Fibroblast of peridontal ligament (primary cell): ENCODE measurements at regions not wholly inside any gene's neighbourhood (a gene's known extent, or its start where the extent isn't known, plus 50 kb on each side); places are given as distances from the start of the nearest gene placed in this dataset.
"Not testable (repeated sequence)": the region's sequence is repeated elsewhere in the genome, so short reads cannot be mapped to it uniquely, and the experiment has no call there.

Experiments used
- DNase-seq: peaks from one replicate; pipeline ENCODE4 v3.0.0-alpha.2; 2010; ENCODE audit errors: extremely low read depth

DNA sequence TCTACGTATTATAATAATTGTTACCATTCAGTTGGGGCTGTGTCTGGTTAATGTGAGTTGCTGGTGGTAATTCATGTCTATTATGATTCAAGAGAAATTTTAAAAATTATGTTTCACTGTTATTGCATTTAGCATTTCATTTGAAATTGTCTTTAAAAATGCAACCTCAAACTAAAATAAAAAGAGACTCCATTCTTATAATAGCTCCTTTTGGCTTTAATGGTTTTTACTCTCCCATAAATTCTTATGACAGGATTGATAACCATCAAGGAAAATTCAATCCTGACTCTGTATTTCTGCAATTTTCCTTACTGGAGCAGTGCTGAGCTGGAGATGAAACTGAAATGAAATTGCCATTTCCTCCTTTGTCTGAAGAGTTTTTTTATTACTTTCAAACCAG, 262.7 kb downstream of the REEP3 start:
- DNase-seq: no peak

DNA sequence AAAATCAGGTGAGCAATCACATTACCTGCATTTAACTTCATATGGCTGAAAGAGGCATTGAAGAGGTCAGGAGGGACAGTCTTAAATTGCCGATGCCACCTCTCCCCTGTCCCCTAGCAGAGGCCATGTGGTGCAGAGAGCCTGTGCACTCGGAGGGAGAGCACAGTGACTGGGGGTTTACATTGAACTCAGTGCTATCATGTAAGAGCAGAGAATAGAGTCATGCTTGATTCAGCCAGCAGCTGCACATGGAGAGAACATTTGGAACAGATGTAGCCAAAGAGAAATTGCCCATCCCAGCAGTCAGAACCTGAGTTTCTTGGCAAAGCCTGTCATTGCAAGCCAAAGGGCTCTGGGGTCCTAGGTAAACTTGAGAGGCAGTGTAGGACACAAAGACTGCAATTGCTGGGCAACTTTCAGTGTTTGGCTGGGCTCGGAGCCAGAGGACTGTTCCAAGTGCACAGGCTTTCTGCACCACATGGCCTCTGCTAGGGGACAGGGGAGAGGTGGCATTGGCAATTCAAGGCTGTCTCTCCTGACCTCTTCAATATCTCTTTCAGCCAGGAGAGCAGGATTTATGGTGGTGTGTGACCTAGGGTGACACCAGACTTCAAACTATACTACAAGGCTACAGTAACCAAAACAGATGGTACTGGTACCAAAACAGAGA, 267.1 kb downstream of the REEP3 start:
- no peak for DNase-seq

DNA sequence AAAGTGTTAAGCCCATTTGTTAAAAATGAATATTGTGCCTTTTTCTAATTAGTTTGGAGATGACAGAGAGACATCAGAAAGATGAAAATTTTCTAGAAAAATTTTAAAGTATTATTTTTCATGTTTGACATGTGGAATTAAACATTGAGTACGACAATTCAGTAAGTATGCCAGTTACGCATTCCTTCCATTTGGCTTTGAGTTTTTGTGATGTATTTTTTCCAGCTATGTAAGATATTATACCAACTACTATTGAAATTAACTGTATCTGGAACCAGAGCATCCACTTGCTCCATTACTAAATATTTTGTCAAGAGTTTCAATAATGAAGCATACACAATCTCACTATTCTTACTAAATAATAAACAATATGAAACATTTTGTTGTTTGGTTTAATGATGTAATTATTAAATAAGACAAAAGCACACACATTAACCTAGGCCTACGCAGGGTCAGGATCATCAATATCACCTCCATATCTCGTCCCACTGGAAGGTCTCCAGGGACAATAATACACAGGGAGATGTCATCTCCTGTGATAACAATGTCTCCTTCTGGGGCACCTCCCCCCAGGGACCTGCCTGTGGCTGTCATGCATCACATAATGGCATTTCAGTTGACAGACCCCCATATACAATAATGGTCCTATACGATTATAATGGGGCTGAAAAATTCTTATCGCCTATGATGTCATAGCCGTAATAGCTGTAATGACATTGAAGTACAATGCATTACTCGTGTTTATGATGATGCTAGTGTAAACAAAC, 274.1 kb downstream of the REEP3 start:
- no peak for DNase-seq

DNA sequence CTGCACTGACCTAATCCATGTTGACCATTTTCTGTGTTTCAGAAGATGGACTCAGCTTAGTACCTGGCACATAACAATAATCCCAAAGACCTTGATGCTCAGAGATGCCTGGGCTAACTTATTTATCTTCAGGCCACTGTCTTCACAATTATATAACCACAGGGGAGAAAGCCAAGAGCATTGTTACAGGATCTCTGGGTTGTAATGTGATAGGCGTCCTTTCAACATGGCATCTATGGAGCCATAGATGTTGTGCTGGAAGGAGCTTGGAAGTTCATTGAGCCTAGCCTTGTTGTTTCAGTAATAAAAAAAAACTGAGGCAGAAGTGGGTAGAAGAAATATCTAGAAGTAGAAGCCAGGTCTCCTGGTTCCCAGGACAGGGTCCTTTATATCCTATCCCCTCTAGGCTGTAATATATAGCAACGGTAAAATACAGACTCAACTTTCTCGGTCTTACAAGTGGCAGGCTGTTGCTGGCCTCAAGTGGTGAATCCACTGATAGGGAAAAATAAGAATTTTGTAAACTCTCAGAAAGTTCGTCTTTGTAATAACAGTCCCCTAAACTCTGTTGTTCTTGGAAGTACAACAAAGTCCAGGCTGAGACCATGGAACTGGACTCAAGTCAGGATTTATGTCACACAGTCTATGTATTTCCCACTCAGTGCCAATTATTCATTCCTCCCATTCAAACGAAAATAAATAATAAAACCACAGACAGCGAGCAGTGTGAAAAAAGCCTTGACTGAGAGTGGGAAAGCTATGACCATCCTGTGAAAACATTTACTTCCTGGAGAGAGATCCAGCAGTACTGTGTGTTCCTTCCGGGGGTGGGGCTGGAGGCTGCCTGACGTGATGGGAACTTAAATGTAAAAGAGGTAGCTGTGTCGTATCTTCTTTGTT, 277.6 kb downstream of the REEP3 start:
- DNase-seq: peak; percentile 85

DNA sequence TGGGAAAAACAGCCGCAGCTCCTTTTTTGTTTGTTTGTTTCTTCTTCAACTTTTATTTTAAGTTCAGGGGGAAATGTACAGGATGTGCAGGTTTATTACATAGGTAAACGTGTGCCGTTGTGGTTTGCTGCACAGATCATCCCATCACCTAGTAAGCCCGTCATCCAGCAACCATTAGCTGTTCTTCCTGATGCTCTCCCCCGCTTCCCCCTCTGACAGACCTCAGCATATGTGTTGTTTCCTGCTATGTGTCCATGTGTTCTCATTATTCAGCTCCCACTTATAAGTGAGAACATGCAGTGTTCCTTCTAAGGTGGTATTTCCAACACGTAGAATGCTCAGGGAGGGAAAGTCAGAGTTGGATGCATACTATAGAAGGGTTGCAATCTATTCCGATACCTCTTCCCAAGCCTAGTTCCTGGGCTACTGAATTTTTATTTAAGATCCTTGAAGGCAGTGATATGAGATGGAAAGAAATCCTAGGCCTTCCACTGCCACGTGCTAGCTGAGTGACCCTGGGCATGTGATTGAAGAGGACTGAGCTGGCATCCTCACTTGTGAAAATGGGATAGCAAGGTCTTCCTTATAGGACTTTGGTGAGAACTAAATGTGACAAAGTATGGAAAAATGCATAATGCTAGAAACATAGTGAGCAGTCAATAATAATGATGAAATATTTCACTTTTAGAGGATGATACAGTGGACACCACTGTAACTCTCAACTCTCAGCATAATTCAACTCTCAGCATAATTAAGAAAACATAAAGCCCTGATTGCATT, 278.5 kb downstream of the REEP3 start:
- DNase-seq: no peak

DNA sequence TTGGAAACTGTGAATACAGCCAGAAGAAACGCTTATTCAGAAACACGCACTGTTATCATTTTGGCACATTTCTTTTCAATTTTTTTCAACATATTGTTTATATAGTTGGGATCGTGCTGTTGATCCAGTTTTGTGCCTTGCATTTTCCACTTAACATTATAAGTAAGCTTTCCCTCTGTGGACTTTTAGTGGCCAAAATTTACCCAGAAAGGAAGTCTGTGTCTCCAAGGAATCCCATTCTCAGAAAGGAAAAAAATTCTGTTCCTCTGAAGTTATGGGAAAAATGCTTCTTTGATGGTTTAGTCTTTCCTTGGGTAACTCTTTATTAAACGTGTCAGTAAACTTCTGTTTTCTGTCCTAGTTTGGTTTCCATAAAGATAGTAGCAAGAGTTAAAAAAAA, 280.0 kb downstream of the REEP3 start:
- DNase-seq: no peak

DNA sequence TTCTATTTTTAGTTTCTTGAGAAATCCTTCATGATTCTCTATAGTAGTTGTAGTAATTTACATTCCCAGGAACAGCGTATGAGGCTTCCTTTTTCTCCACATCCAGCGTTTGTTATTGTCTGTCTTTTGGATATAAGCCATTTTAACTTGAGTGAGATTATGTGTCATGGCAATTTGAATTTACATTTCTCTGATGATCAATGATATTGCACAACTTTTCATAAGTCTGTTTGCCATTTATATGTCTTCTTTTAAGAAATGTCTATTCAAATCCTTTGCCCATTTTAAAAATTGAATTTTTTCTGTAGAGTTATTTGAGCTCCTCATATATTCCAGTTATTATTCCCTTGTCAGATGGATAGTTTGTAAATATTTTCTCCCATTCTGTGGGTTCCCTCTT, 285.1 kb downstream of the REEP3 start:
- DNase-seq: no peak

DNA sequence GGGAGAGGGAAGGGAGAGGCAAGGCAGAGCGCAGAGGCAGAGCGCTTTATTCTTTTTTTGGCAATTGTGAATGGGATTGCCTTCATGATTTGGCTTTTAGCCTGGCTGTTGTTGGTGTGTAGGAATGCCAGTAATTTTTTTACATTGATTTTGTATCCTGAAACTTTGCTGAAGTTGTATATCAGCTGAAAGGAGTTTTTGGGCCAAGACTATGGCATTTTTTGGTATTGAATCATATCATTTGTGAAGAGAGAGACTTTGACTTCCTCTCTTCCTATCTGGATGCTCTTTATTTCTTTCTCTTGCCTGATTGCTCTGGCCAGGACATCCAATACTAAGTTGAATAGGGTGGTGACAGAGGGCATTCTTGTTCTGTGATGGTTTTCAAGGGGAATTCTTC, 291.3 kb downstream of the REEP3 start:
- peak; percentile 38 for DNase-seq

DNA sequence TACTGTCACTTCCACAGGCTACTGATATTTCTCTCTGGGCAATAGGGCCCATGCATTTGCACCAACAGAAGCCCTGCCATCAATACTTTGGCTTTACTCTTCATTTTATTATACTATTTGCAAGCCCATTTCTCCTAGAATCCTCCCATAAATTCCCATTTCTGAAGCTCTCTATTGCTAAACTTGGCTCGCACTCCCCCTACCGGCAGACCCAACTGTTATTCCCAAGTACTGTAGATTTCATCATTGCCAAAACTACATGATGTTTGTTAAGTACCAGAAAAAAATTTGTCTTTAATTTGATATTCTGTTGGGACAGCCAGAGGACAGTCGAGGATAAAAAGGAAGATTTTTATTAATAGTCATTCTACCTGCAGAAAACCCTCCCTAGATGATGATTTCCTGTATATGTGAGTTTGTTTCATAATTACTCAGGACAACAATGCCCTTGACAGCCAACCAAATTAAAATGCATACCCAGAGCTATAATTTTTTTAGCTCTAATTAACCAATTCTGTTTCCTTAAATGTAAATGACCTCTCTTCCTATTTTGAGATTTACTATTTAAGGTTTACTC, 298.6 kb downstream of the REEP3 start:
- DNase-seq: peak; percentile 76

DNA sequence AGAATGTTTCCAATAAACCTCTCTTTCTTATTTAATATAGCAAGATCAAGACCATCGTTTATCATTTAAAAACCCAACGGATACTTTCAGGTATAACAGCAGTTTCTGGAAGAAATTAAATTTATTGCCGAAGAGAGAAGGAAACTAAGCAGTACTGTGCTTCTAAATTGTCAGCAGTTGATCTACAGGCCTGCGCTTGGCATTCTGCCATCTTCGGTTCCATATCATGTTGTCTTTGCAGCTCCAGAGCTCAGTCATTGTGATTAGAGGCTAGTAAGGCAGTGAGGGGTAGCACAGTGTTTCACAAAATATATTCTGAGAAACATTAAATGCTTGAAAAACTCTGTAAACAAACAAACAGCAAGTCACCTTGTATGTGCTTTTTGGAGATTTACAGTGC, 301.3 kb downstream of the REEP3 start:
- no peak for DNase-seq

DNA sequence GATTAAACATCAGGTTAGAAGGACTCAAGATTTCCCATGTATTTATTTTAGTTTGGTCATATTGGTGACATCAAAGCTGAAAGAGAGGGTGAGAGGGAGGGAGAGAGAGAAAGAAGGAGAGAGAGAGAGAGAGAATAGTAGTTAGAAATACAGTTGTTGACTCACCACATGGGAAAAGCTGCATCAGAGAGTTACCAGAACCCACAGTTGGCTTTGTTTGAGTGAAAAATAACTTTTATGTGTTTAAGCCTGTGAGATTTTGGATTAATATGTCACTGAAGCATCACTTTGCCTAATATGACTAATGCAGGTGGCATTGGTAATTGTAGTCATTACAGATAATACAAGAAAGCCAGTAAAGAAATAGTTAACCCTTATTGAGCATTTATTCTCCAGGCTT, 303.9 kb downstream of the REEP3 start:
- DNase-seq: no peak

DNA sequence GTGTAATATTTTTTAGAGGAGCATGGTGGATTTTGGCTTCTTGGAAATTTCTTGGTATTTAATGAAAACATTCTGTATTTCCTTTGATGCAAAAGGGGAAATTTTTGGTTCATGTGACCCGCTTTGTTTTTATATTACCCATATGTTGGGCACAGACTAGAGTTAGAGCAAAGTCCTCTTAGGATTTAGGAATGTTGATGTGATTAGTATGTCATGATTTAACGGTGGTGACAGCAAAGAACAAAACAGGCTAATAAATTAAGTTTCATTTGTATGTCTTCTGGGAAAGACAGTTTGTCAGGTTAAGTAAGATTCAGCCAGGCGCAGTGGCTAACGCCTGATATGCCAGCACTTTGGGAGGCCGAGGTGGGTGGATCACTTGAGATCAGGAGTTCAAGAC, 304.6 kb downstream of the REEP3 start:
- no peak for DNase-seq

DNA sequence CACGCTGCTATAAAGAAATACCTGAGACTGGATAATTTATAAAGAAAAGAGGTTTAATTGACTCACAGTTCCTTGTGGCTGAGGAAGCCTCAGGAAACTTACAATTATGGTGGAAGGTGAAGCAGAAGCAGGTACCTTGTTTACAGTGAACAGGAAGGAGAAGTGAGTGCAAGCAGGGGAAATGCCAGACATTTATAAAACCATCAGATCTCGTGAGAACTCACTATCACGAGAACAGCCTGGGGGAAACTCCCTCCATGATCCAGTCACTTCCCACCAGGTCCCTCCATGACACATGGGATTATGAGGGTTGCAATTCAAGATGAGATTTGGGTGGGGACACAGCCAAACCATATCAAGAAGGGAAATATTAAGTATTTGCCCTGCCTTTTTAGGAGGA, 305.8 kb downstream of the REEP3 start:
- not testable (repeated sequence) for DNase-seq

DNA sequence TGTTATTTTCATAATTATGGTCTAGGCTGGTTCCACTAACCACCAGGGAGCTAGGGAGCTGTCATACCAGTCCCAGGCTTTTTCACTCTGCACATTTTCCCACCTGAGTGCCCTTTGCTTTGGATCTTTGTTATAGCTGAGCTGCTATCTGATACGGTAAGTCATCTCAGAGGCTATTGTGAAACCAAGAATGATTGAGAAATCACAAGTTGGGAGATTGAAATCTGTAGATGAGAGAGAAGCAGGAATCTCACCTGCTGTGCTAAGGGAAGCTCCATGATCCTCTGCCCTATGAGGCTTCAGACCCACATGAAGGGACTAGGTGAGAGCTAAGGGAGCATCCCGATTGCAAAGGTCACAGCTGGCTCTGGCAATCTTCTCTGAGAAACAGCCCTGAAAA, 307.8 kb downstream of the REEP3 start:
- DNase-seq: no peak

DNA sequence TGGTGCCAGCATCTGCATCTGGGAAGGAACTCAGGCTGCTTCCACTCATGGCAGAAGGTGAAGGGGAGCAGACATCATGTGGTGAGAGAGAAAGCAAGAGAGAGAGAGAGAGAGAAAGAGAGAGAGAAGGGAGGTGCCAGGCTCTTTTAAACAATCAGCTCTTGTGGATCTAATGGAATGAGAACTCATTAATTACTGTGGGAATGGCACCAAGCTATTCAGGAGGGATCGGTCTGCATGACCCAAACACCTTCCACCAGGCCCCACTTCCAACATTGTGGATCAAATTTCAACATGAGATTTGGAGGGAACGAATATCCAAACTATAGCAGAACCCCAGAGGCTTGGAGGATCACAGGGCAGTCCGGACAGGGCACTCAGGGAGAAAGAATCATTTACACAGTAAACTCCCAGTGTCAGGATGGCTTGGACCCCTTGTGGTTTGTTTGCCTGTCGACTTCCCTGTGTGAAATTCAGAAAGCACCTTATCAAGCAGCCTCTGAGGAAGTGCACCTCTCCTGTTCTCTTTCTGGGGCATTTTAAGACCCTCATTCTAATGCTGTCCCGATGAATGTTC, 308.5 kb downstream of the REEP3 start:
- DNase-seq: no peak

DNA sequence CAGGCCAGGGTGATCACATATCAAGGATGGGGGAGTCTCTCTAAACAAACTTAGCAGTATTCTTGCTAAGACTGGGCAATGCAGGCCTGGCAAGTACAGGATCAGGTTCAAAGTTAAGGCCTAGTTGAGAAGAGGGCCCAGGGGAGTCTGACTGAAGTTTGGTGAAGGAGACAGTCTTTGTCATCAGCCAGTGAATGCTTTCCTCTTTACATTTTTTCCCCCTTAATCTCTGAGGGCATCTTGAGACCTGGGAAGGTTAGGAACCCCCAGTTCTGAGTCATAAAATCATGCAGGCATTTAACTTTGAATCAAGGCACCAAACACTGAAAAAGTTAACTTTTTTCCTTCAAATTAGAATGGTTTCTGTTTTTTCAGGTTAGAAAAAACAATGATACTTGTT, 311.5 kb downstream of the REEP3 start:
- no peak for DNase-seq

DNA sequence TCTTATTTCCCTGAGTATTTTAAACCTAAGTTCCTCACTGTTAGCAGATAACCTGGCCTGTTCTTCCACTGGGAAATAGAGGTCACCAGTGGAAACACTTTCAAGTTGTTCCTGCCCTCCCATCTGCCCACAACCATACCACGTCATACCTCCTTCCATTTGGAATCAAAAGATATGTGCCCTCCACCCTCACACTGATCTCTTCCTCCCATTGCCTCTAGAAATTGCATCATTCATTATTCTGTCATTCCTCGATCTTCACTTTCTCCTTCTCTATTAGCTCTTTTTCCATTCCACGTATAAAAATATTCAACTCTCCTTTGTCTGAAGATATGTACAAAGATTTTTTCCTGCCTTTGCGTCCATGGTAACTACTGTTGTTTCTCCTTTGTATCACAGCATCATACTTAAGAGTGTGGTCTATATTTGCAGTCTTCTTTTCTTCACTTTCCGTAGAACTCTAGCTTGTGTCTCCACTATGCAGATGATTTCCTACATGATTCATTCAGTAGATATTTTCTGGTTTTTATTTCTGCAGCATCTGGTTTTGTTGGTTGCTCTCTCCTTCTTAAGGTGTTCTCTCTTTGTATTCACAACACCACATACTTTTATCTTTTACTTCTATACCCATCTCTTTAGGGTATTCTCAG, 312.3 kb downstream of the REEP3 start:
- no peak for DNase-seq

DNA sequence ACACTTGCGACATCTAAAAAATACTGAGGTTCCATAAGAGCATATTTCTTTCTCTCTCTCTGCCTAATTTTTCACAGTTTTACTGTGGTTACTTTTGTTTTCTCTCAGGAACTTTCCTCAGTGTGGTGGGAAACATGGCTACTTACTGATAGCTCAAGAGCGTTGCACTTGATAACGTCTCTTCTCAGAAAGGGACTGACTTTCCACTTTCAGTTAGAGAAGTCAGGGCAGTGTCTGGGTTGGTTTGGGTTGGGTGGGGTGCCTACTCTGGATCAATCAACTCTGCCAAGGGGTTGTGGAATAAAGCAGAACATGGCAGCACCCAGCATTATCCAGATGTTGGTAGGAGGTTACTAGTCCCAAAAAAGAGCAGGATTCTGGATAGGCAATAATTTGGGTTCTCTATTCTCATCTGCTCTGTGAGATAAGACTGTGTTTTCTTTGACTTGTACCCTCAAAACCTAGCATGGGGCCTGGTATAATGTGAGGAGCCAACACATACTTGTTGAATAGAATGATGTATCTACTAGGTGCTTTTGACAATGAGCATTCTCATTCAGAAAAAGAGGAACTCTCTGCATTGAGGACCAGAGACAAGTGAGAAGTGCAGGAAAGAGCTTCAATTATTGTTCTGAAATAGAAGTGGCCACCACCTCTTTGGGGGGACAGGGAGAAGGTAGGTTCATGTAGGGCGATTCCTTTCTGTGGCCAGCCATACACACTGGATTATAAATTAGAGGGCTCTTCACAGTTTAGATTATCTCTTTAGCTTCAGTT, 315.7 kb downstream of the REEP3 start:
- no peak for DNase-seq

DNA sequence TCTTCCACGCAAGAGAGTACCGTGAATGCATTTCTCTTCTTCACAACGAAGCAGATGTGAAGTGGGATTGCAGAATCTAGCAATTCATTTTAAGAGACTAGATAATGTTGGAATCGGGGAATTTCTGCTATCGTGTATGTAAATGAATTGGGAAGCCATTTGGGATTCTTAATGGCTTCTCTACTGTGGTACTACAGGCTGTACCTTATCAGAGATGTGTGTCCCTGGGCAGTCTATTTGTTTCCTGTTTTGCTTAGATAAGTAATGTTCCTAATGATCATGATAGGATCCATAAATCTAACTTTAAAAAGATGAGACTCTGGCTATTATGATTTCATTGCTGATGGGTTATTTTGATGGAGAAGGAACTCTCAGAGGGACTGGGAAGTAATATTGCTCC, 320.6 kb downstream of the REEP3 start:
- no peak for DNase-seq

DNA sequence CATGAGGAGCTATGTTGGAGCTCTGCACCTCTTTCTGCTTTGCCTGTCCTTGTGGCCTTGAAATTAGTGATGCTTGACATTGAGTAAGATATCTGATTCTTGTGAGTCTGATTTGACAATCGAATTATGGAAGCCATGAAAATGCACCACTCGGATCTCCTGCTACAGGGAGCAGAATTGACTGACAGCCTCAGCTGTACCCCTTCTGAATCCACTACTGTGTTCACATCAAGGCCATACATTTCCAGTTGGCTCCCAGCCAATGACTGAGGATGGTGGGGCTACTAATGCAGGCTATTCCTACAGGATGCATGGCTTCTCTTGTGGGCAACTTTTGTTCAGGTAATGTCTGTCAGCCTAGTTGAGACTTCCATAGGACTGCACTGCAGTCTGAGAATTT, 321.9 kb downstream of the REEP3 start:
- DNase-seq: no peak
